Stimulated activated CD8-positive, alpha-beta memory T cell treated with anti-CD3 and anti-CD28 coated beads, Interleukin-4, amount 100 ng/mL, for 24 hours (primary cell): ENCODE measurements at regions not wholly inside any gene's neighbourhood (a gene's known extent, or its start where the extent isn't known, plus 50 kb on each side); places are given as distances from the start of the nearest gene placed in this dataset.

ENCODE experiments used
- DNase-seq: peaks from one replicate; pipeline ENCODE4 v3.0.0-alpha.2; 2020; ENCODE audit warnings: low read depth

GRCh38 chr17:33475594-33475993 is 182.5 kb upstream of the ASIC2 start:
- no peak for DNase-seq

GRCh38 chr17:33481652-33482051 is 188.6 kb upstream of the ASIC2 start:
- no peak for DNase-seq

- DNase-seq = no peak
These were observed 189.5 kb upstream of the ASIC2 start for GRCh38 chr17:33482636-33483035.

GRCh38 chr17:33484559-33484958 is 191.5 kb upstream of the ASIC2 start:
- DNase-seq = no peak

- no peak for DNase-seq
These were observed 193.2 kb upstream of the ASIC2 start for GRCh38 chr17:33486135-33486885.

- no peak for DNase-seq
These were observed 194.2 kb upstream of the ASIC2 start for GRCh38 chr17:33487187-33487879.

- DNase-seq = no peak
These were observed 198.9 kb upstream of the ASIC2 start for GRCh38 chr17:33491871-33492481.

GRCh38 chr17:33492731-33493265 is 199.7 kb upstream of the ASIC2 start:
- no peak for DNase-seq

- DNase-seq = no peak
These were observed 200.5 kb upstream of the ASIC2 start for GRCh38 chr17:33493566-33493965.

GRCh38 chr17:33494151-33494550 is 201.1 kb upstream of the ASIC2 start:
- DNase-seq = no peak

- no peak for DNase-seq
These were observed 204.5 kb upstream of the ASIC2 start for GRCh38 chr17:33497623-33498022.

GRCh38 chr17:33498069-33498468 is 205.0 kb upstream of the ASIC2 start:
- no peak for DNase-seq

- no peak for DNase-seq
These were observed 205.9 kb upstream of the ASIC2 start for GRCh38 chr17:33499040-33499439.

GRCh38 chr17:33500151-33500550 is 207.1 kb upstream of the ASIC2 start:
- no peak for DNase-seq

- no peak for DNase-seq
These were observed 208.1 kb upstream of the ASIC2 start for GRCh38 chr17:33501185-33501584.

GRCh38 chr17:33504571-33504970 is 211.5 kb upstream of the ASIC2 start:
- no peak for DNase-seq

- no peak for DNase-seq
These were observed 214.0 kb upstream of the ASIC2 start for GRCh38 chr17:33506889-33507650.

- DNase-seq = no peak
These were observed 215.1 kb upstream of the ASIC2 start for GRCh38 chr17:33508215-33508614.

GRCh38 chr17:33509331-33509730 is 216.2 kb upstream of the ASIC2 start:
- no peak for DNase-seq

GRCh38 chr17:33511670-33512069 is 218.6 kb upstream of the ASIC2 start:
- DNase-seq = no peak

- no peak for DNase-seq
These were observed 219.0 kb upstream of the ASIC2 start for GRCh38 chr17:33512113-33512512.

- DNase-seq = no peak
These were observed 220.7 kb upstream of the ASIC2 start for GRCh38 chr17:33513769-33514168.
